GM12865 (cell line): ENCODE measurements at regions not wholly inside any gene's neighbourhood (a gene's known extent, or its start where the extent isn't known, plus 50 kb on each side); places are given as distances from the start of the nearest gene placed in this dataset.

ENCODE experiments used
- DNase-seq: peaks from one replicate; pipeline ENCODE4 v3.0.0; 2010; ENCODE audit warnings: low read depth
- H3K4me3 ChIP-seq: 2 replicates; pipeline ENCODE4 v1.5.1; 2011; ENCODE audit warnings: mild to moderate bottlenecking, low read depth, low read length, control low read depth
- TF ChIP-seq, protein P1 (sequence below): IDR thresholded peaks from 2 replicates; pipeline ENCODE4 v1.5.1; 2011; ENCODE audit warnings: low read length, control low read depth, low read depth, inconsistent platforms; ENCODE audit not compliant: insufficient read depth; ENCODE audit errors: missing control alignments

DNA sequence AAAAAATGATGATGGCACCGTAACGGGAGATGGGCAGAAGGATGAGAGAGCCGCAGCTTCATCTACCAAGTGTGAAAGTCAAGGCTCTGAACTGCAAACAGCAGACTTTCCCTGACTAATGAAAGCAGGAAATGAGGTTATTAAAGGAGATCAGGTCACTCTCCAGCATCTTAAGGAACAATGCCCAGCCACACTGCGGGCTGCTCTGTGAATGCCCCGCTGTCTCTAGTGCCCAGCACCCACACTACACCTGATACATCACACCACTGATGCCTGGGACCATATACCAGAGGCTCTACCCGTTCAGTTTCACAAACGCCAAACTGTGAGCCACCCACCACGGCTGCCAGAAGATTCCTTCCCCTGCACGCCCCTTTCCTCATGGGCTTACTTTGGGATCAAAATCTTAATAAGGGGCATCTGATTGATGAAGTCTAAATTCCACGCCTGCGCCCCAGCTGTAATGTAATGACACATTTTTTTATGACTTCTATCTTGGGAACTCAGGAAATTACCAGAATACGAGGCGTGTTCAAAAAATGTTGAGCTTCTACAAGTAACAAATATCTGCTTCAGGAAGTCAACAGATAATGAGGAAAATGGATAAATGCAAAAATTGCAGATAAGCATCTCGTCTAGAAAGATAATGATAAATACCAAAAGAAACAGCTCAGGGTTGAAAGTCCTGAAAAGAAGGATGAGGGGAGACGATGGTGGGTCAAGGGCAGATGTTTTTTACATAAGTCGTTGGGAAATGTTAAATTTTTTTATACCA lies 72.0 kb downstream of the MIS18A start:
- H3K4me3 ChIP-seq, result no peak overlapping the region
- TF ChIP-seq, protein P1, sequence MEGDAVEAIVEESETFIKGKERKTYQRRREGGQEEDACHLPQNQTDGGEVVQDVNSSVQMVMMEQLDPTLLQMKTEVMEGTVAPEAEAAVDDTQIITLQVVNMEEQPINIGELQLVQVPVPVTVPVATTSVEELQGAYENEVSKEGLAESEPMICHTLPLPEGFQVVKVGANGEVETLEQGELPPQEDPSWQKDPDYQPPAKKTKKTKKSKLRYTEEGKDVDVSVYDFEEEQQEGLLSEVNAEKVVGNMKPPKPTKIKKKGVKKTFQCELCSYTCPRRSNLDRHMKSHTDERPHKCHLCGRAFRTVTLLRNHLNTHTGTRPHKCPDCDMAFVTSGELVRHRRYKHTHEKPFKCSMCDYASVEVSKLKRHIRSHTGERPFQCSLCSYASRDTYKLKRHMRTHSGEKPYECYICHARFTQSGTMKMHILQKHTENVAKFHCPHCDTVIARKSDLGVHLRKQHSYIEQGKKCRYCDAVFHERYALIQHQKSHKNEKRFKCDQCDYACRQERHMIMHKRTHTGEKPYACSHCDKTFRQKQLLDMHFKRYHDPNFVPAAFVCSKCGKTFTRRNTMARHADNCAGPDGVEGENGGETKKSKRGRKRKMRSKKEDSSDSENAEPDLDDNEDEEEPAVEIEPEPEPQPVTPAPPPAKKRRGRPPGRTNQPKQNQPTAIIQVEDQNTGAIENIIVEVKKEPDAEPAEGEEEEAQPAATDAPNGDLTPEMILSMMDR, result no peak
- DNase-seq, result no peak

DNA sequence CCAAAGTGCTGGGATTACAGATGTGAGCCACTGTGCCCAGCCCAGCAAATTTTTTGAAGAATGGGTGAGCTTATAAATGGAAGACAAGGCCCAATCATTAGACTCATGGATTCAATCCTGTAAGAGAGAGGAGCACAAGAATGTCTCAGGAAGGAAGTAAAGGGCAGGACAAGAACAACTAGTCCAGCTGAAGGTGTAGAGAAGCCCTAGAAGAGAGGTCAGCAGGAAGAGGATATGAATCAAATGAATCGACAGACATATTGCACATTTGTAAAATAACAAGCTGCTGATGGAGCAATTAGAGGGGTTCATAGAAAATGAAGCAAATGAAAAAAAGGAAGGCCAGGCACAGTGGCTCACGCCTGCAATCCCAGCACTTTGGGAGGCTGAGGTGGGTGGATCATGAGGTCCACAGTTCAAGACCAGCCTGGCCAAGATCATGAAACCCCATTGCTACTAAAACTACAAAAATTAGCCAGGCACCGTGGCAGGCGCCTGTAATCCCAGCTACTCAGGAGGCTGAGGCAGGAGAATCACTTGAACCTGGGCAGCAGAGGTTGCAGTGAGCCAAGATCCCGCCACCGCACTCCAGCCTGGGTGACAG lies 74.9 kb downstream of the MIS18A start:
- DNase-seq, result no peak
- no peak overlapping the region for H3K4me3 ChIP-seq
- TF ChIP-seq, protein P1, result no peak

DNA sequence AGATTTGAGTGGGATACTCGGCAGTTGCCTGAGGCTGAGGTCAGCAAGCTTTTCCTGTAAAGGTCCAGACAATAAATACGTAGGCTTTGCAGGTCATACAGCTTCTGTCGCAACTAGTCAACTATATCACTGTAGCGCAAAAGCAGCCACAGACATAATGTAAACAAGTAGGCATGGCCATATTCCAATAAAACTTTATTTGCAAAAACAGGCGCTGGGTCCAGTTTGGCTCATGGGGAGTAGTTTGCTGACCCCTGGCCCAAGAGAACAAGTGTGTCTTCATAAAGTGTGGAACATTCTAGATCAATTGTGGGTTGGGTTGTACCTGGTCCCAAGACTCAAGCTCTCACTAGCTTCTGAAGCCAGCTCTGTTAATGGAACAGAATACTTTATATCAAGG lies 78.8 kb downstream of the MIS18A start:
- no peak for DNase-seq
- no peak overlapping the region for H3K4me3 ChIP-seq
- TF ChIP-seq, protein P1, result no peak

DNA sequence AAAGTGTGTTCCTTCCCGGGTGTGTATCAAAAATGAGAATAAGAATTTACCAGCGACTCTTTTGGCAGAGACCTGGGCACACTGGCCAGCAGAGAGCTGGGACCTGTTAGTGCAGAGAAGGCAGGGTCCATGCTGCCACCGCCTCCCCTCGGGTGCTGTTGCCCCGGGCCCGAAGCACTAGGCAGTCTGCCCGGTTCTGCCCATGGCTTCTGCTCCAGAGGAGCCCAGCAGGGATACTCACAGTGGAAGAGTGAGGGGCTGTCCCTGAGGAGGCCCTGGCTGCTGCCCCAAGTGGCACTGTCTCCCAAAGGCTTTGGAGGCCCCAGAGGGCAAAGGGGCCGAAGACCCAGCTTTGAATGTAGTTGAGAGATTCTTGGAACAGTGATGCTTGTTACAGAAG lies 80.5 kb downstream of the MIS18A start:
- DNase-seq, result no peak
- no peak overlapping the region for H3K4me3 ChIP-seq
- TF ChIP-seq, protein P1, result no peak

DNA sequence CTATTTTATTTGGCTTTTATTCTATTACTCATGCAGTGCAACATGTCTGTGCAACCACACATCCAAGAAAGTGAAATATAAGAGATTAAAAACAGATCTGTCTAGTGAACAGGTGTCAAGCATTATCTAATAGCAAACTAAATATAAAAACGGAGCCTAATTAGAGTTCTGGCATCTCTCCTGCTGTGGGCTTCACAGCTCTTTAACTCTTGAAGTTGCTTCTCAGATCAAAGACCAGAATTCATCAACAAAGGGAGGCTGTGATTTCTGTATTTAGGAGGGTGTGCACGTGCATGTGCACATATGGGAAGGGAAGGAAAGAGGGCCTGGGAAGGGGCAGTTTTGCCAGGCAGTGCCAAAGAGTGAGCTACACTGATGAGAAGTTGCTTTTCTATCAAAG lies 81.0 kb downstream of the MIS18A start:
- TF ChIP-seq, protein P1, result no peak
- H3K4me3 ChIP-seq, result no peak overlapping the region
- no peak for DNase-seq

DNA sequence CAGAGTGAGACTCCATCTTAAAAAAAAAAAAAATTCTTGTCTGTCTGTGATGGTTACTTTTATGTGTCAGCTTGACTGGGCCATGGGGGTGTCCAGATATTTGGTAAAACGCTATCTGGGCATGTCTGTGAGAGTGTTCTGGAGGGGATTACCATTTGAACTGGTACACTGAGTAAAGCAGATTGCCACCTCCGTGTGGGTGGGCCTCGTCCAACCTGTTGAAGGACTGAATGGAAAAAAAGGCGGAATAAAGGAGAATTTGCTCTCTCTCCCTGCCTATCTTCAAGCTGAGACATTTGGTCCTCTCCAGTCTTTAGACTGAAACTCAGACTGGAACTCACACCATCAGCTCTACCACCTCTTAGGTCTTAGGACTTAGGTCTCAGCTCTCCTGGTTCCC lies 82.8 kb downstream of the MIS18A start:
- TF ChIP-seq, protein P1, result no peak
- no peak for DNase-seq
- H3K4me3 ChIP-seq, result no peak overlapping the region
